Kidney (tissue), 13 donors: ENCODE measurements at regions not wholly inside any gene's neighbourhood (a gene's known extent, or its start where the extent isn't known, plus 50 kb on each side); places are given as distances from the start of the nearest gene placed in this dataset.

Experiments
- DNase-seq, 5 donors: peaks; one replicate each; pipeline ENCODE4 v3.0.0-alpha.2; 2013 to 2020
- FAIRE-seq: peaks from 2 replicates; lab custom pipeline; 2012; peaks lifted over from hg19 to GRCh38; lab: Jason Lieb, UNC
- H3K27ac ChIP-seq, 2 donors: one replicate each; pipeline ENCODE4 v1.7.0; 2013; ENCODE audit warnings: low read depth in 2 of 2, low read length in 2 of 2, inconsistent platforms in 1 of 2
- H3K27me3 ChIP-seq: one replicate; pipeline ENCODE4 v1.7.1; 2013; ENCODE audit warnings: low read length, inconsistent platforms; ENCODE audit not compliant: control insufficient read depth, insufficient read depth
- H3K36me3 ChIP-seq, 3 donors: one replicate each; pipeline versions ENCODE4 v1.7.0 to v1.7.1; 2013; ENCODE audit warnings: low read length in 3 of 3, control low read depth in 1 of 3, inconsistent platforms in 1 of 3; ENCODE audit not compliant: insufficient read depth in 3 of 3, control insufficient read depth in 2 of 3
- H3K4me1 ChIP-seq, 3 donors: one replicate each; pipeline versions ENCODE4 v1.7.0 to v1.7.1; 2013; ENCODE audit warnings: low read length in 3 of 3, inconsistent platforms in 1 of 3, low read depth in 1 of 3; ENCODE audit not compliant: control insufficient read depth in 2 of 3, insufficient read depth in 2 of 3
- H3K4me3 ChIP-seq, 3 donors: one replicate each; pipeline versions ENCODE4 v1.7.0 to v1.8.1; 2013; ENCODE audit warnings: low read length in 3 of 3, control low read depth in 1 of 3, inconsistent platforms in 1 of 3
- H3K9ac ChIP-seq, 3 donors: one replicate each; pipeline versions ENCODE4 v1.7.0 to v1.7.1; 2013; ENCODE audit warnings: low read length in 3 of 3, control low read depth in 1 of 3, inconsistent platforms in 1 of 3
- H3K9me3 ChIP-seq, 3 donors: one replicate each; pipeline versions ENCODE4 v1.7.0 to v1.7.1; 2013; ENCODE audit warnings: low read length in 3 of 3, control low read depth in 1 of 3, inconsistent platforms in 1 of 3; ENCODE audit not compliant: control insufficient read depth in 2 of 3, insufficient read depth in 1 of 3
- CTCF ChIP-seq: IDR thresholded peaks from 3 replicates; pipeline ENCODE4 v1.5.1; 2012; ENCODE audit warnings: mild to moderate bottlenecking, moderate library complexity, borderline replicate concordance; ENCODE audit not compliant: insufficient read depth; ENCODE audit errors: extremely low read depth
- intact Hi-C: fragments of 100-400 bp; cut with DNase I; formaldehyde crosslinking; loops from one replicate; pipeline ENCODE4 v1.11.1; 2022
- donor health status: control.
- donor health status: control.
- donor health status: control.
- donor health status: control.
- donor health status: control.
- donor health status: DM: yes; HTN: yes; CAD: no.
- donor health status: Normal renal cell carcinoma (clear cell type).

DNA sequence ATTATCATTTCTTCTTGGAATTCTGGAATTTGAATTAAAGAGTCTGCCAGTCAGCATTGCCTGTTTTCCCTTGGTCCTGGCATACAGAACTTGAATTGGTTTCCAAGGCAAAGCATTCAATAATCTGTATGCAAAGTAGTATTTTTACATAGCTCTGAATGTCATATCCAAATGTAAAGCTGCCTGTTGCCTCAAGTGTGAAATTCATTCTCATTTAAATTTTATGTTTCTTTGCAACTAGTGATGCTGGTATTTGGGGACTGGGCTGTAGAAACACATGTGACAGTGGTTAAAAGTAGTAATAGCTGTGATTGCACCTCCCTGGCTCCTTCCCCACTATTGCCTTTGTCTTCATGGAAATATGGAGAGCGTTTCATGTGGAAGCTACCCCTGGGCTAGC, 743.9 kb upstream of the GOLIM4 start:
- intact Hi-C loops = no loop called here
- FAIRE-seq = no peak

DNA sequence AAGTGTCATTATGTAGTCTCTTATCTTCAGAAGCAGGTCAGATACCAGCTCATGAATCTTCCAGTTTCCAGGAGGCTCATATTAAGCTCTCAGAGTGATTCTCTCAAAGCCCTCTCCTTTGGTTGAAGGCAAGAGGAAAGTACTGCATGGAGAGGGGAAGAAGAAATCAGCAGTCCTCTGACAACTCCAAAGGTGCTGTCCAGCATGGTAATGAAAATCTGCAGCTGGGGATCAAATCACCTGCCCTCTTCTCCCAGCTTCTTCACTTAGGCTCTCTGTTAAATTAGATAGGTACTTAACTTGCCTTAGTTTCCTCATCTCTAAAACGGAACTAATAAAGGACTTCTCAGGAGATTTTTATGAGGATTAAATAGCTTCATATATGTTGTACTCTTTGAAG, 738.8 kb upstream of the GOLIM4 start:
- no peaks in the 10 kb centered on the region for H3K4me1 ChIP-seq
- no peak overlapping the region for H3K4me3 ChIP-seq
- DNase-seq (no peak), FAIRE-seq (no peak)
- no peak overlapping the region for H3K27ac ChIP-seq
- no peak for TF ChIP-seq CTCF
- no peaks in the 10 kb centered on the region for H3K9me3 ChIP-seq
- no peaks in the 10 kb centered on the region for H3K27me3 ChIP-seq
- no peaks in the 10 kb centered on the region for H3K36me3 ChIP-seq
- intact Hi-C loops = no loop called here
- H3K9ac ChIP-seq = no peak overlapping the region

More for the DNA sequence above, 743.9 kb upstream of the GOLIM4 start:
- no peak overlapping the region for H3K4me3 ChIP-seq
- TF ChIP-seq CTCF = no peak
- no peak overlapping the region for H3K27ac ChIP-seq
- no peaks in the 10 kb centered on the region for H3K4me1 ChIP-seq
- no peak overlapping the region for H3K9ac ChIP-seq
- DNase-seq = no peak
- H3K36me3 ChIP-seq = no peaks in the 10 kb centered on the region
- no peaks in the 10 kb centered on the region for H3K27me3 ChIP-seq
- no peaks in the 10 kb centered on the region for H3K9me3 ChIP-seq

DNA sequence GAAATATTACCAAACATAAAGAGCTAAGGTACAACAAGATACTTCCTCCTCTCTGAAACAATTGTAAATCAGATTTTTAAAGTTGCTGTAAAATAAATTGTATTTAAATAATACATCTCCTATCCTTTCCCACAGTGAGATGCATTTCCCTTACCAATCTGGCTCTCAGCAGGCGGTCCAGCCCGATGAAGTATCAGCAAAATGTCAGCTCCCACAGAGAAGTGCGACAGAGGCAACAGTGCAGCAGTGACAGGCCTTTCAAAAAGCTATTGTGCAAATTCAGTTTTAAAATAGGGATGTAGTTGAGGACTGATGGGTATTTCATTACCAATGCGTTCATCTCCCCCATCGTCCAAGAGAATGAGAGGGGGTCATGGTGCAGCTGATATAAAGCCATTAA, 733.2 kb upstream of the GOLIM4 start:
- Histone ChIP-seq H3K9ac (no peak overlapping the region), H3K36me3 (no peaks in the 10 kb centered on the region), H3K4me3 (no peak overlapping the region), H3K27me3 (no peaks in the 10 kb centered on the region), H3K9me3 (no peaks in the 10 kb centered on the region), H3K4me1 (no peaks in the 10 kb centered on the region), H3K27ac (no peak overlapping the region)
- DNase-seq (no peak), FAIRE-seq (no peak)
- no peak for TF ChIP-seq CTCF
- intact Hi-C loops = no loop called here

GRCh38 chr3:168828536-168828935, 732.8 kb upstream of the GOLIM4 start:
- Histone ChIP-seq H3K36me3 (no peaks in the 10 kb centered on the region), H3K27me3 (no peaks in the 10 kb centered on the region), H3K9me3 (no peaks in the 10 kb centered on the region), H3K4me1 (no peaks in the 10 kb centered on the region), H3K27ac (no peak overlapping the region), H3K4me3 (no peak overlapping the region), H3K9ac (no peak overlapping the region)
- intact Hi-C loops = no loop called here
- DNase-seq (no peak), FAIRE-seq (no peak)
- no peak for TF ChIP-seq CTCF
